ENCODE measurements at regions not wholly inside any gene's neighbourhood (a gene's known extent, or its start where the extent isn't known, plus 50 kb on each side); places are given as distances from the start of the nearest gene placed in this dataset.

DNA sequence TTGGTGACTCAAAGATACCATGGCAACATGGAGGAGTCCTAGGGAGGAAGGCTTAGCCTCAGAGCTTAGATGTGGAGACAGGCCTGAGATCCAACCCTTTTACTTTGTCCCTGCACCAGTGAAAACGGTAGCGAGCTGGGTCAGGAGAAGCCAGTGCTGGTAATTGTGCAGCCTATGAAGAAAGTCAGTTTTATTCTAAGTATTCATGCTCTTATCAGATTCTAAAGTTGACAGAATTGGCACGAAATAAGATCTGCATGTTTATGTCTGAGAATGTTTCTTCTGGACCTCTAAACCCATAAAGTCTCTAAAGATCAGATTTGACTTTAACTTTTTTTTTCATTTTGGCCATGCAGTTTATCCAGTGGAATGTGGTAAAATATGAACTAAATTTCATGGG is 93.8 kb downstream of the SCG2 start:
- no peak for TF ChIP-seq CEBPB (IDR thresholded peaks at IDR 0.05; ENCODE audit: low read depth, low read length)
- no peak for TF ChIP-seq USF2 (IDR thresholded peaks at IDR 0.05; ENCODE audit: low read depth, low read length)
- no peak for TF ChIP-seq RFX5 (IDR thresholded peaks at IDR 0.05; ENCODE audit: low read depth, low read length)
- TF ChIP-seq MAZ (IDR thresholded peaks at IDR 0.05; ENCODE audit: borderline replicate concordance, low read depth, low read length), result no peak
- TF ChIP-seq RCOR1 (IDR thresholded peaks at IDR 0.05; ENCODE audit: insufficient replicate concordance, low read length), result no peak
- no peak for TF ChIP-seq CHD1 (IDR thresholded peaks at IDR 0.05; ENCODE audit: low read depth, low read length)
- no peak for TF ChIP-seq MXI1 (IDR thresholded peaks at IDR 0.05; ENCODE audit: borderline replicate concordance, low read depth, low read length)
- no peak for TF ChIP-seq SMC3 (IDR thresholded peaks at IDR 0.05; ENCODE audit: low read depth, low read length)
- TF ChIP-seq BHLHE40 (IDR thresholded peaks at IDR 0.05; ENCODE audit: low read depth, low read length), result no peak
- TF ChIP-seq POLR2A (IDR thresholded peaks at IDR 0.05; ENCODE audit: low read depth, low read length), result no peak
- no peak for TF ChIP-seq CTCF (conservative IDR thresholded peaks at IDR 0.05; ENCODE audit: low read depth, low read length)
- TF ChIP-seq RAD21 (IDR thresholded peaks at IDR 0.05; ENCODE audit: low read length), result no peak
- TF ChIP-seq, protein P1, sequence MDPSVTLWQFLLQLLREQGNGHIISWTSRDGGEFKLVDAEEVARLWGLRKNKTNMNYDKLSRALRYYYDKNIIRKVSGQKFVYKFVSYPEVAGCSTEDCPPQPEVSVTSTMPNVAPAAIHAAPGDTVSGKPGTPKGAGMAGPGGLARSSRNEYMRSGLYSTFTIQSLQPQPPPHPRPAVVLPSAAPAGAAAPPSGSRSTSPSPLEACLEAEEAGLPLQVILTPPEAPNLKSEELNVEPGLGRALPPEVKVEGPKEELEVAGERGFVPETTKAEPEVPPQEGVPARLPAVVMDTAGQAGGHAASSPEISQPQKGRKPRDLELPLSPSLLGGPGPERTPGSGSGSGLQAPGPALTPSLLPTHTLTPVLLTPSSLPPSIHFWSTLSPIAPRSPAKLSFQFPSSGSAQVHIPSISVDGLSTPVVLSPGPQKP (IDR thresholded peaks at IDR 0.05; ENCODE audit: borderline replicate concordance, low read depth, low read length), result no peak
- TF ChIP-seq FOS (IDR thresholded peaks at IDR 0.05; ENCODE audit: low read depth, low read length), result no peak
- H2BK20ac ChIP-seq (ENCODE audit: low read depth, low read length), result no peak overlapping the region
- no peak overlapping the region for H2BK5ac ChIP-seq (ENCODE audit: low read depth, low read length, poor library complexity, severe bottlenecking)
- H3K9me3 ChIP-seq (ENCODE audit: control insufficient read depth, insufficient read depth, low read length), result 0 out of 2 replicates have a peak, but pooled peaks cover 2% of the 10 kb centered on the region
- ChIA-PET POLR2A (ENCODE audit: unreplicated experiment) (no interaction called here), CTCF (interaction anchor here (0.7 kb wide), 1 partner anchor 695 kb away, joined by 3 read pairs; no protein-coding TSS in a partner anchor)
- H3K56ac ChIP-seq (ENCODE audit: extremely low read depth, insufficient read depth, low read length), result no peak overlapping the region
- H3K27me3 ChIP-seq (ENCODE audit: control insufficient read depth, insufficient read depth, low read length), result no peaks in the 10 kb centered on the region
- H3K79me1 ChIP-seq (ENCODE audit: low read depth in 1 of 2, low read length in 2 of 2), result no peaks in the 10 kb centered on the region
- H3K4me2 ChIP-seq (ENCODE audit: low read depth, low read length), result no peak overlapping the region
- no peaks in the 10 kb centered on the region for H3K4me1 ChIP-seq (ENCODE audit: control insufficient read depth, insufficient read depth, low read length)
- no peak overlapping the region for H4K91ac ChIP-seq (ENCODE audit: insufficient read depth, low read depth, low read length)
- DNase-seq (no peak), ATAC-seq (ENCODE audit: low read depth) (peak; percentile 37; the same call in 1 of the 2 replicates)
- no peak overlapping the region for H3K14ac ChIP-seq (replicated peaks; ENCODE audit: low read depth, low read length)
- no peak overlapping the region for H2BK15ac ChIP-seq (ENCODE audit: low read depth, low read length)
- H3K23ac ChIP-seq (ENCODE audit: low read depth, low read length), result no peak overlapping the region
- no peak overlapping the region for H3K4me3 ChIP-seq (ENCODE audit: insufficient read depth, low read depth, low read length)
- no peaks in the 10 kb centered on the region for H3K9me1 ChIP-seq (ENCODE audit: insufficient read depth, low read length)
- in situ Hi-C loops (cut with MboI; ENCODE audit: low sequenced_read_pairs) (no loop called here), intact Hi-C loops (cut with micrococcal nuclease) (no loop called here), dilution Hi-C loops (cut with HindIII; ENCODE audit: low sequenced_read_pairs, unreplicated experiment) (no loop called here)
- H4K20me1 ChIP-seq (ENCODE audit: insufficient read depth, low read length), result no peaks in the 10 kb centered on the region
- no peak overlapping the region for H3K9ac ChIP-seq (ENCODE audit: low read depth, low read length)
- no peak overlapping the region for H3K18ac ChIP-seq (ENCODE audit: low read depth, low read length)
- no TSS peak for BruUV-seq (replicated peaks)
- no peak overlapping the region for H2AK5ac ChIP-seq (ENCODE audit: low read depth, low read length)
- H2AFZ ChIP-seq (replicated peaks; ENCODE audit: low read length, poor library complexity), result no peak overlapping the region
- H4K5ac ChIP-seq (ENCODE audit: low read depth, low read length), result no peak overlapping the region
- H3K4ac ChIP-seq (ENCODE audit: low read depth, low read length), result no peak overlapping the region
- H2AK9ac ChIP-seq (replicated peaks; ENCODE audit: low read depth, low read length, poor library complexity), result no peak overlapping the region
- H3K27ac ChIP-seq (ENCODE audit: insufficient read depth, low read length), result no peak overlapping the region
- H2BK120ac ChIP-seq (ENCODE audit: low read depth, low read length), result no peak overlapping the region
- no peak overlapping the region for H4K8ac ChIP-seq (ENCODE audit: low read depth in 2 of 2, low read length in 2 of 2)
- H3K36me3 ChIP-seq (ENCODE audit: control insufficient read depth, insufficient read depth, low read length), result no peaks in the 10 kb centered on the region
- WGBS, 2 experiments (ENCODE audit: extremely low coverage in 2 of 2, insufficient read length in 1 of 2), result no CpG with 5 or more reads among the region's 3 CpGs

All from IMR-90 (cell line).